HT1080 (cell line): ENCODE measurements at regions not wholly inside any gene's neighbourhood (a gene's known extent, or its start where the extent isn't known, plus 50 kb on each side); places are given as distances from the start of the nearest gene placed in this dataset.
"Not testable (repeated sequence)": the region's sequence is repeated elsewhere in the genome, so short reads cannot be mapped to it uniquely, and the experiment has no call there.

Experiments
- DNase-seq: peaks from one replicate; pipeline ENCODE4 v3.0.0-alpha.2; 2015; ENCODE audit warnings: low read depth

GRCh38 chr6:137311940-137312339 lies 92.8 kb upstream of the IFNGR1 start:
- no peak for DNase-seq

GRCh38 chr6:137309078-137309762 lies 90.0 kb upstream of the IFNGR1 start:
- peak; percentile 84 for DNase-seq

GRCh38 chr6:137307163-137307854 lies 88.1 kb upstream of the IFNGR1 start:
- DNase-seq = no peak

- DNase-seq = no peak
These were observed 86.5 kb upstream of the IFNGR1 start for GRCh38 chr6:137305691-137306090.

- DNase-seq = no peak
These were observed 85.0 kb upstream of the IFNGR1 start for GRCh38 chr6:137304020-137304780.

- DNase-seq = peak; percentile 8
These were observed 84.3 kb upstream of the IFNGR1 start for GRCh38 chr6:137303441-137303840.

- DNase-seq = no peak
These were observed 80.5 kb upstream of the IFNGR1 start for GRCh38 chr6:137299681-137300080.

GRCh38 chr6:137297887-137298286 lies 78.7 kb upstream of the IFNGR1 start:
- DNase-seq = peak; percentile 91

GRCh38 chr6:137292326-137292725 lies 73.1 kb upstream of the IFNGR1 start:
- not testable (repeated sequence) for DNase-seq

- DNase-seq = peak; percentile 60
These were observed 72.3 kb upstream of the IFNGR1 start for GRCh38 chr6:137291441-137291840.

- DNase-seq = no peak
These were observed 71.5 kb upstream of the IFNGR1 start for GRCh38 chr6:137290601-137291261.

GRCh38 chr6:137286916-137287315 lies 67.7 kb upstream of the IFNGR1 start:
- DNase-seq = peak; percentile 16

- no peak for DNase-seq
These were observed 67.2 kb upstream of the IFNGR1 start for GRCh38 chr6:137286368-137286767.

GRCh38 chr6:137284811-137285110 lies 65.6 kb upstream of the IFNGR1 start:
- no peak for DNase-seq

GRCh38 chr6:137283940-137284810 lies 65.0 kb upstream of the IFNGR1 start:
- peak; percentile 65 for DNase-seq

- no peak for DNase-seq
These were observed 63.9 kb upstream of the IFNGR1 start for GRCh38 chr6:137283080-137283479.

GRCh38 chr6:137282254-137282653 lies 63.1 kb upstream of the IFNGR1 start:
- no peak for DNase-seq

GRCh38 chr6:137279279-137279678 lies 60.1 kb upstream of the IFNGR1 start:
- not testable (repeated sequence) for DNase-seq

- peak; percentile 82 for DNase-seq
These were observed 58.9 kb upstream of the IFNGR1 start for GRCh38 chr6:137277971-137278637.

- no peak for DNase-seq
These were observed 53.2 kb upstream of the IFNGR1 start for GRCh38 chr6:137272403-137272802.
